Adipocyte (in vitro differentiated cells): ENCODE measurements at regions not wholly inside any gene's neighbourhood (a gene's known extent, or its start where the extent isn't known, plus 50 kb on each side); places are given as distances from the start of the nearest gene placed in this dataset.

ENCODE experiments used
- DNase-seq: peaks from one replicate; pipeline ENCODE4 v3.0.0-alpha.2; 2015; ENCODE audit warnings: low read depth
- H3K27me3 ChIP-seq: replicated peaks from 2 replicates; pipeline ENCODE4 v1.7.0; 2013; ENCODE audit warnings: mild to moderate bottlenecking, low read length, moderate library complexity; ENCODE audit not compliant: control insufficient read depth, insufficient read depth
- H3K36me3 ChIP-seq: 2 replicates; pipeline ENCODE4 v1.7.0; 2013; ENCODE audit warnings: low read length, mild to moderate bottlenecking, moderate library complexity; ENCODE audit not compliant: control insufficient read depth, insufficient read depth, severe bottlenecking
- H3K4me1 ChIP-seq: 2 replicates; pipeline ENCODE4 v1.7.0; 2013; ENCODE audit warnings: mild to moderate bottlenecking, low read length, moderate library complexity; ENCODE audit not compliant: control insufficient read depth, insufficient read depth
- H3K4me3 ChIP-seq: 2 replicates; pipeline ENCODE4 v1.7.0; 2013; ENCODE audit warnings: mild to moderate bottlenecking, low read length, moderate library complexity
- H3K9ac ChIP-seq: 2 replicates; pipeline ENCODE4 v1.7.0; 2013; ENCODE audit warnings: mild to moderate bottlenecking, low read length, moderate library complexity
- H3K9me3 ChIP-seq: 2 replicates; pipeline ENCODE4 v1.7.0; 2013; ENCODE audit warnings: mild to moderate bottlenecking, low read length, moderate library complexity; ENCODE audit not compliant: control insufficient read depth

DNA sequence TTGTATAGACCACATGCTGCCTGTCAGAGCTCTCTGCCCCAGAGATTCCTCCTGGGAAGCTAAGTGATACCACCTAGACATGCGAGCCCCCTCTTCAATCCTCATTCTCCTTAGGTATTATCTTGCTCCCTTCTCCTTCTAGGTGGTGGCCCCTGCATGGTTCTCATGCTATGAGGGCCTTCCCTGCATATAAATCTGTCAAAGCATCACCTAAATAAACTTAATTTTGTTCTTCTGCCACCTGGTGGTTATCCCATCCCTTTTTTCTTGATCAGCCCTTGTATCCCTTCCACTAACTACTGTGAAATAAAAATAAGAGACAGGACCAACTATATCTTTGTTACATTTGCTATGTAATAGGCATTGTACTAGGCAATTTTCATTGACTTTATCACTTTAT, 242.1 kb downstream of the CDC14C start:
- Histone ChIP-seq H3K9me3 (no peaks in the 10 kb centered on the region), H3K27me3 (no peaks in the 10 kb centered on the region), H3K4me3 (no peak overlapping the region), H3K4me1 (no peaks in the 10 kb centered on the region), H3K36me3 (no peaks in the 10 kb centered on the region), H3K9ac (no peak overlapping the region)
- DNase-seq = no peak

GRCh38 chr7:49172639-49173038, 248.3 kb downstream of the CDC14C start:
- no peaks in the 10 kb centered on the region for H3K9me3 ChIP-seq

DNA sequence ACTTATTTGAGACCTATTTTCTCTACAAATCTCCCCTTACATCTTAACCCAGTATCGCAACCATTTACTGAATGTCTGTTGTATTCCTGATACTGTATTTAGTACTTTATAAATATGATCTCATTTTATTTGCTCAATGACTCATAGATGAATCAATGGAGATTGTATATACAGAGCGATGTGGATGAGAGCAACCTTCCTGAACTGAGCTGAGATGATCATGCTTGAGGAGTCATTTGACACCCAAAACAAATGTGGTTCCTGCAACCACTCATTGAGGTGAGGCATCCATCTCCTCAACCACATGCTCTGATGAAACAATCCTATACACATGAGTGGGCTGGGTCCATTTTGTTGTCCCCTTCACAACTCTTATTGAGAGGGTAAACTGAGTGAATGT, 250.0 kb downstream of the CDC14C start:
- Histone ChIP-seq H3K4me3 (no peak overlapping the region), H3K4me1 (no peaks in the 10 kb centered on the region), H3K36me3 (no peaks in the 10 kb centered on the region), H3K9ac (no peak overlapping the region), H3K9me3 (no peaks in the 10 kb centered on the region), H3K27me3 (no peaks in the 10 kb centered on the region)
- DNase-seq = no peak

More at GRCh38 chr7:49172639-49173038, 248.3 kb downstream of the CDC14C start:
- DNase-seq = no peak
- Histone ChIP-seq H3K9ac (no peak overlapping the region), H3K27me3 (no peaks in the 10 kb centered on the region), H3K4me1 (no peaks in the 10 kb centered on the region), H3K4me3 (no peak overlapping the region), H3K36me3 (no peaks in the 10 kb centered on the region)

DNA sequence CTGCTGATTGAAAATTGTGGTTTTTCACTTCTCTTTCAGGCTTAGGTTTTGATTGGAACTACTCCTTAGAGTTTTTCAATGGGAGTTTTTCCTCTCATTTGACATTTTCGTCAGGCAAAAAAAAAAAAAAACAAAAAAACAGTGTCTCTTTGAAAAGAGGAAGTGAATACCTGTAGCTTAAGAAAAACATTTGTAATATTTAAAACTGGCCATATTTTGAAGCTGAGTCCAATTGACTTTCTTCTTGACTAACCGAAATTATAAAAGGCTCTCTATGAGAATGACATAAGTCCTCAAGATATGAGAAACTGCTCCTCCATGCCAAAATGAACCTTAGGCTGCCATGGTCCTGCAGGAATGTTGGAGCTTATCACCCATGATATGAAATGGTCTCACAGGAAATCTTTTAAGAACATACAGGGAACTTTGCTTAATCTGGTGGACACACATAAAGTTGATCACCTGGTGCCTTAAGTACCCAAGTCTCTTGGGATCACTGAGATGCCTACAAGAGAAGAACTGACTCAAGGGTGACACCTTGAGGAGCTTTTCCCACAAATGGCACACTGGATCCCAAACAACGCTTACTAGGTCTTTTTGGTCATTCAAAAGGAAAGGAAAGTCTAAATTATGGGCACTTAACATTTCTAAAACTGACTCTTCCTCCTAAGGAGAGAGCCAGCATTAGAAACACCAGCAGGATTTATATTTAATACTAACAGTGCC, 263.4 kb downstream of the CDC14C start:
- no peaks in the 10 kb centered on the region for H3K4me1 ChIP-seq
- peaks cover 8% of the 10 kb centered on the region for H3K9me3 ChIP-seq
- no peak overlapping the region for H3K9ac ChIP-seq
- H3K27me3 ChIP-seq = no peaks in the 10 kb centered on the region
- no peak for DNase-seq
- H3K4me3 ChIP-seq = no peak overlapping the region
- no peaks in the 10 kb centered on the region for H3K36me3 ChIP-seq

GRCh38 chr7:49228426-49229098, 304.2 kb downstream of the CDC14C start:
- no peaks in the 10 kb centered on the region for H3K36me3 ChIP-seq
- no peak overlapping the region for H3K9ac ChIP-seq
- peaks cover 5% of the 10 kb centered on the region for H3K9me3 ChIP-seq
- H3K4me1 ChIP-seq = no peaks in the 10 kb centered on the region
- DNase-seq = no peak
- H3K4me3 ChIP-seq = no peak overlapping the region
- no peaks in the 10 kb centered on the region for H3K27me3 ChIP-seq

- H3K27me3 ChIP-seq = no peaks in the 10 kb centered on the region
- H3K4me1 ChIP-seq = no peaks in the 10 kb centered on the region
- no peaks in the 10 kb centered on the region for H3K9me3 ChIP-seq
- no peak overlapping the region for H3K4me3 ChIP-seq
- DNase-seq = no peak
- no peaks in the 10 kb centered on the region for H3K36me3 ChIP-seq
- H3K9ac ChIP-seq = no peak overlapping the region
Measured at GRCh38 chr7:49229246-49229645, 304.9 kb downstream of the CDC14C start.

GRCh38 chr7:49243521-49243920, 319.2 kb downstream of the CDC14C start:
- peaks cover 7% of the 10 kb centered on the region for H3K9me3 ChIP-seq
- no peak for DNase-seq
- H3K4me3 ChIP-seq = no peak overlapping the region
- no peaks in the 10 kb centered on the region for H3K36me3 ChIP-seq
- no peak overlapping the region for H3K9ac ChIP-seq
- no peaks in the 10 kb centered on the region for H3K27me3 ChIP-seq
- no peaks in the 10 kb centered on the region for H3K4me1 ChIP-seq

- Histone ChIP-seq H3K9ac (no peak overlapping the region), H3K4me3 (no peak overlapping the region), H3K27me3 (no peaks in the 10 kb centered on the region), H3K9me3 (no peaks in the 10 kb centered on the region), H3K36me3 (no peaks in the 10 kb centered on the region), H3K4me1 (peaks cover 6% of the 10 kb centered on the region)
- DNase-seq = no peak
Measured at GRCh38 chr7:49244543-49244942, 320.2 kb downstream of the CDC14C start.

DNA sequence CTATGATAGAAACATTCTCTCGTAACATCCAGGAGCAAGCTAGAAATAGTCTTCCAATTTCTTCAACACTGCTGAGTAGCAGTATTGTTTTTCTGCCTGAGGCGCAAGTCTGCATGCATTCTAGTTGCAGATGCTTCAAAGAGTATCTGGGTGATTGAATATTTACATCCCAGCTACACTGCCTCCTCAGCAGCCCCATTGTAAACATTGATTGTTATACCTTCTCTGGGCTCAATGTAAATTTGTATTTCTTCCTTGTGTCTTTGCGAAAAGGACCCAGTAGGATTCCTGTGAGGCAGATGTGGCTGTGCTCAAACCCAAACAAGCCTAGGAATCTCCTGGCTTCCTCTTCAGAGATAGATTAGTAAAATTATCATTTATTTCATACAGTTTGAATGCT, 320.7 kb downstream of the CDC14C start:
- no peaks in the 10 kb centered on the region for H3K36me3 ChIP-seq
- no peaks in the 10 kb centered on the region for H3K9me3 ChIP-seq
- H3K9ac ChIP-seq = no peak overlapping the region
- H3K27me3 ChIP-seq = no peaks in the 10 kb centered on the region
- H3K4me1 ChIP-seq = peaks cover 6% of the 10 kb centered on the region
- H3K4me3 ChIP-seq = no peak overlapping the region
- no peak for DNase-seq

DNA sequence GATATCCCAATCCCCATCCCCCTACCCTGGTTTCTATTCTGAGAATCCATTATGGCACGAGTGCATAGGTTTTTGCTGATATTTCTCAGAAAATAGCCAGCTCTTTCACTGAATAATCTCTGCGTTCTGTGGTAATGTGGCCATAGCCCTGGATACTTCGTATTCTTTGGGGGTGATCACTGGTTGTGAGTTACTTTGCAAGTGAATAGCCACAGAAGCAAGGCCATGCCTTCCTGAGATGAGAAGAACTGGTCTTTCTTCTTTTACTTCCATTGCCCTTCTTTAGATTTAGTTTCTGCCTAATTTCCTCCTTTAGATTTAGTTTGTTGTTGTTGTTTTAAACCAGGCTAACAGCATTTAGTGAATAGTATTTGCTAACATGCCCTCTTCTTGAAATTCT, 323.4 kb downstream of the CDC14C start:
- Histone ChIP-seq H3K27me3 (no peaks in the 10 kb centered on the region), H3K9me3 (no peaks in the 10 kb centered on the region), H3K9ac (no peak overlapping the region), H3K36me3 (no peaks in the 10 kb centered on the region), H3K4me3 (no peak overlapping the region), H3K4me1 (peaks cover 6% of the 10 kb centered on the region)
- no peak for DNase-seq

DNA sequence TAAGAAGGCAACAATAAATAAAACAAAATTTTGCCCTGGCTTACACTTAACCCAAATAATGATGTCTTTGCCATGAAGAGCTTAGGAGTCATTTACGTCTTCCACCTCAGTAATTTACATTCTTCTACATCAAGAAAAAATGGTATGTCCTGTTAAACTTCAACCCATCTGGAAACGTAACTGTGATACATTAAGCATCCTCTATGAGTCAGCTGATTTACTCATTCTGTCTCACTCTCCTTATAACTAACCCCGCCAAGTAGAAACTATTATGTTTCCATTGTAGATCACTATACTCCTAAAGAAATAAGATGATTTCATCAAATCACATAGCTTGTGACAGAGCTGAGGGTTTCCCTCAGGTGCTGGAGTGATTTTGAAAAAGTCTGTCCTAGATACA, 330.7 kb downstream of the CDC14C start:
- Histone ChIP-seq H3K36me3 (no peaks in the 10 kb centered on the region), H3K4me1 (no peaks in the 10 kb centered on the region), H3K27me3 (no peaks in the 10 kb centered on the region), H3K4me3 (no peak overlapping the region), H3K9me3 (no peaks in the 10 kb centered on the region), H3K9ac (no peak overlapping the region)
- no peak for DNase-seq
